NCI-H748 treated with DMSO at 0.1 percent for 48 hours (cell line): ENCODE measurements at regions not wholly inside any gene's neighbourhood (a gene's known extent, or its start where the extent isn't known, plus 50 kb on each side); places are given as distances from the start of the nearest gene placed in this dataset.
"Not testable (repeated sequence)": the region's sequence is repeated elsewhere in the genome, so short reads cannot be mapped to it uniquely, and the experiment has no call there.

Experiments used
- DNase-seq: peaks from one replicate; lab custom pipeline; 2025; lab: John Stamatoyannopoulos, UW

DNA sequence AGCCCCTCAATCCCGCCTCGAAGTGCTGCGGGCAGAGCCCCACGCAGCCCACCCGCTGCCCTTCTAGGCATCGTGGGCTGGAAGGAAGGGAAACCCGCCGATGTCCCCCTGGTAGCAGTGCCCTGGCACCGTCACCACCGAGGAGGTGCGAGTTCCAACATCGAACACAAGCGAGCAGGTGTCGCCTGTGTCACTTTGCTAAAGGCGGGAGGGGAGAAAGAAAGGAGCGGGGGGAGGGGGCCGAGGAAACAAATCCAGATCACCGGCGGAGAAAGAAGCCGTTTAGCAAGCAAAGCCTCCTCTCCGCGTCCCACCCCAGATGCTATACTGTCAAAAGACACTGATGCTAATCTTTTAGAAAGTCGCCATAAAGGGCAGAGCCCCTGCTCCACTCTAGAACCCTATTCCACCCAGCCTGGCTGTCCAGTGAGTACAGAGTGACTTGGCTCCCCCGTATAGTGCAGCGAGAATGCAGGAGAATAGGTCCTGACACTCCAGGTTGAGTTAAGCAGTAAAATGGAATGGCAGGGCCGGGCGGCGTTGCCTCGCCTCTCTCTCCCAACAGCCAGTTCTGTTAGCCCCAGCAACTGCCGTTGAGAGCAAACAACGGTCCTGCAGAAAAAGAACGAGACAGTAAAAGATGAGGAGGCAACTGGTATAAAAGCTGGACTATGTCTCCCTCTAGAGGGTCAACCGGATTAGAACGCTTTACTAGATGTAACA is 67.9 kb upstream of the USP15 start:
- peak; percentile 94 for DNase-seq

DNA sequence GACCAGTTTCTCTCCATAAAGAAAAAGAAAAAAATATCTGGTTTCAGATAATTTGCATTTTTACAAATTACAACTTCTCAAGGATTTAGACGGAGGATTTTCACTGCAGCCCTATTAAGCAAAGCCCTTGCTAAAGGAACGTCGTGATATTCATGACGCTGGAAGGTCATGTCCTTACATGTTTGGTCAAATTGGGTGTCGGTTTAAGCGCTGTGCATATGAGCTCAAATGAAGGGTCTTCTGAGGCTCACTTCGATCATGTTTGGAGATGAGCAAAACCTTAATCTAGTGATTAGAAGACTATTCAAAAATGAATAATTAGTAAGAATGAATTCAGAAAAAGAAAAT is 67.3 kb upstream of the USP15 start:
- no peak for DNase-seq

- no peak for DNase-seq
Observed at GRCh38 chr12:62194031-62194430, 66.2 kb upstream of the USP15 start.

GRCh38 chr12:62194616-62195015 is 65.6 kb upstream of the USP15 start:
- no peak for DNase-seq

- no peak for DNase-seq
Observed at GRCh38 chr12:62196146-62196545, 64.1 kb upstream of the USP15 start.

- not testable (repeated sequence) for DNase-seq
Observed at GRCh38 chr12:62202861-62203260, 57.3 kb upstream of the USP15 start.

- DNase-seq: no peak
Observed at GRCh38 chr12:62205346-62205745, 54.9 kb upstream of the USP15 start.

- DNase-seq: no peak
Observed at GRCh38 chr12:62207248-62207647, 53.0 kb upstream of the USP15 start.
